ENCODE measurements at regions not wholly inside any gene's neighbourhood (a gene's known extent, or its start where the extent isn't known, plus 50 kb on each side); places are given as distances from the start of the nearest gene placed in this dataset.

DNA sequence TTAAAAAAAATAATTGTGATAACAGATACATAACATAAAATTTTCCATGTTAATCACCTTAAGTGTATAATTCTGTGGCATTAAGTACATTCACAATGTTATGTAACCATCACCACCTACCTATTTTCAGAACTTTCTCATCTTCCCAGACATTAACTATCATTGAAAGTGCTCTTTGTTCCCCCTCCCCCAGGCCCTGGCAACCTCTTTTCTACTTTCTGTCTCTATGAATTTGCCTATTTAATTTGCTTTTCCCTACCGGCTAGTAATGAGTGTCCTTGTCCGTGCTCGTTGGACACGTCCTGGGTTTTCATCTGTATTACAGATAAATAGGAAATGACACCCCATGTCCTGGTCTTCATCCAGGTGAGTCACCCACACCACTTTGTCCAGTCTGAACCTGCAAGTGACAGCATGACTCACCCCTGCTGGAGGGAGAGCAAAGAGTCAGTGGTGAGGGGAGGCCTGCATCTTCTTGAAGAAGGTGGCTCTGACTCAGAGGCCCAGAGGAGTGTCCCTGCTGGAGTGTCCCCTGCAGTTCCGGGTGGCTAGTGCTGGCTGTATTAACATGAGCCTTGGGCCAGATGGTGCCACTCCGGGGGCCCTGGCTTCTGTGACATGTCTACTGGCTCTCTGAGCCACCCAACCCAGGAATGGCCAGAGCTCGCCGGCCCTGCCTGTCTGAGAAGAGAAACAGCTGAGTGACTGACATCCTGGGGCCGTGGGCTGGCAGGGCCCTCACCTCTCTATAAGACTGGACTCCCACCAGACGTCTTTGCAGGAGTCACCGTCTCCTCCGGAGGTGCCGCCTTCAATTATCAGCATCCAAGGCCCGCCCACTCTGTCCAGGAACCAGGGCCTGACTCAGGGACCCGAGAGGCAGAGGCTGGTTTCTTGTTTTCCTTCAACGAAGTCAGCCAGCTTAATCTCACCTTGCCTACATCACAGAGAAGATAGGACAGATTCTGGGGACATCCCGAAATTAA, 503.2 kb upstream of the MKI67 start:
- no peak for DNase-seq

GRCh38 chr10:128630787-128631252, 504.6 kb upstream of the MKI67 start:
- no peak for DNase-seq

- DNase-seq, result no peak
Measured at GRCh38 chr10:128631801-128632241, 505.6 kb upstream of the MKI67 start.

GRCh38 chr10:128632694-128633093, 506.5 kb upstream of the MKI67 start:
- no peak for DNase-seq

GRCh38 chr10:128633864-128634540, 507.8 kb upstream of the MKI67 start:
- DNase-seq, result no peak

DNA sequence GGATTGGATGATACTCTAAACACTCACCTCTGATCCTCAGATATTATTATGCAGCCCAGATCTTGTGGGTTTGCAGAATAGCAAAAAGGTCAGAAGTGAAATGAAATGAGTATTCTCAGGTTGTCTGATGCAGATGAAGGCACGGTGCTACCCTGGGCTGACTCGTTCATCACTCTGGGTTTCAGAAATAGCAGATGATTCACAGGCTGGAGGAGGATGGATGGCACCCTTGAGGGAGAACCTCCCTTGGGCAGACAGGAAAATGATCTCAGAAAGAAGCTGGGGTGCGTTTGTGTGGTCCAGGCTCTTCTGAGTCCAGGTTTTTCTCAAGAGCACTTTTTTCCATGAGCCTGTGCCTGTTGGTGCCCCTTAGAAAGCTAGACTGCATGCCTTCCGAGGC, 515.8 kb upstream of the MKI67 start:
- DNase-seq, result no peak

DNA sequence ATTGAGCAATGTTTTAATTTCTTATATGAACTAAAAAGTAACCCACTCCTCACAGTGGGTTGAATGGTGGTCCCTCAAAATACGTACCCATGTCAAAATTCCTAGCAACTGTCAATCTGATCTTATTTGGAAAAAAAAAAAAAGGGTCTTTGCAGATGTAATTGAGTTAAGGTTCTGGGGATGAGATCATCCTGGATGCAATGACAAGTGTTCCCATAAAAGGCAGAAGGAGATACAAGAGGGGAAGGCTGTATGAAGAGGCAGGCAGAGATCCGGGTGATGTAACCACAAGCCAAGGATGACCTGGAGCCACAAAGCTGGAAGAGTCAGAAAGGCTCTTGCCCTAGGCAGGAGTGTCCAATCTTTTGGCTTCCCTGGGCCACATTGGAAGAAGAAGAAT, 516.3 kb upstream of the MKI67 start:
- no peak for DNase-seq

- no peak for DNase-seq
Measured at GRCh38 chr10:128643658-128644057, 517.4 kb upstream of the MKI67 start.

DNA sequence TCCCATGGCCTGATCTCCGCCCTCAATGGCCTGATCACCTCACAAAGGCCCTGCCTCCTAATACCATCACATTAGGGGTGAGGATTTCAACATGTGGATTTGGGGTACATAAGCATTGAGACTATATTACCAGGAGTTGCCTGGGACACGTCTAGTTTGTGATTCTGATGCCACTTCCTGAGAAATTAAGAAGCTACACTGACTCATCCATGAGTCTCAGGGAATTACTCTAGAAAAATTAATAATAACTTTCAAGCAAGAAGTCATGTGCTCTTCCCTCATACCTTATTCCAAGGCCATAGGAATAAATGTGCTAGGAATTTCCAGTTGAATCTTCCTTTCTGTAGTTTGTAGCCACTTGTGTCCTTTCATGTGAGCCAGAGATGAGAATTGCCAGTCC, 519.3 kb upstream of the MKI67 start:
- DNase-seq, result no peak

- DNase-seq, result no peak
Measured at GRCh38 chr10:128646956-128647355, 520.7 kb upstream of the MKI67 start.

GRCh38 chr10:128657548-128657947, 531.3 kb upstream of the MKI67 start:
- DNase-seq, result no peak

DNA sequence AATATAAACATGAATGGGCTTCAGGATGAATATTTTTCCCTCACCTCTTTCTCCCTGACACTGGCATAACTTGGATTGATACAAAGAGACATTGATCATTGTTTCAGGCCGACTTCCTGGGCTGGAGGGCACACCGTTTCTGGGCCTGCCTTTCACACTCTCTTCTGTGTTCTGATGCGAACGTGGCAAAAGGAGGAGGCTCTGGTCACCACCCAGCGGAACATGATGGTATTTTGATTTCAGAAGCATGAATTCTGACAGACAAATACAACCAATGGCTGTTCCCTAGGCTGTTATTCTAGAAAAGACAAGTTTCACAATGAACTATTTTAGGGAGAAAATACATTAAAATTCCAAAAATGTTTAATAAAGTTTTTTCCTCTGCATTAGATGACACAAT, 534.5 kb upstream of the MKI67 start:
- no peak for DNase-seq

DNA sequence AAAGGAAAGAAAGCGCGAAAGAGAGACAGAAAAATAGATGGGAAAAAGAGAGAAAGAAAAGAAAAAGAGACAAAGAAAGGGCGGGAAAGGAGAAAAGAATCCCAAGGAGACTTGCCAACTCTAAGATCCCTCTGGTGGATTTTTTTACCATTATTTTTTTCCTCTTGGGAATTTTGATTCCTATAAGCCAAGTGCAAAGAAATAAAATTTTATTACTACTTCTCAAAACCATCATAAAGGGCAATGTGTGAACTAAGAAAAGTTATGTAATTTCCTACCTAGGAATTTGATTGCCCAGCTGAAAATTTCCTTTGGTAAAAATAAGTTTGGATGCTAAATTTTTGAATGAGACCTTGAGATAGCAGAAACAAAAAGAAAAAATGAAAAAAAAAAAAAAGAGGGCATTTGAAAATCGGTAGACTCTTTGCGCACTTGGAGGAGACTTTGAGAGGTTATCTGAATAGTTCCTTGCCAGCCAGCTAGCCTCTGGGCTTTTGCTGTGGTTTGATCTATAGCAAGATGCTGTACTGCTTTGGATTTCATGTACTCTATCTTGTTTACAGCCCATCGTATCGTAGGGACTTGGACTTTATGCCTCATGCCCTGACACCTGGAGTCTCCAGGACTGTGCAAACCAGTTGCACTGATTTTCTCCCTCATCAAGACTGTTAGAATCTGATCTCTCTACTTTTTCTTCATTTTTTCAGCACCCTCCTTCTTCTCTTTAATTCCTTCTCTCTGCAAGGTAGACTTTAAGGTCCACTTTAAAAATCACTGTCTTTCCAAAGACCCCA, 535.4 kb upstream of the MKI67 start:
- no peak for DNase-seq

GRCh38 chr10:128662520-128662919, 536.3 kb upstream of the MKI67 start:
- DNase-seq, result no peak

GRCh38 chr10:128664729-128665128, 538.5 kb upstream of the MKI67 start:
- DNase-seq, result no peak

DNA sequence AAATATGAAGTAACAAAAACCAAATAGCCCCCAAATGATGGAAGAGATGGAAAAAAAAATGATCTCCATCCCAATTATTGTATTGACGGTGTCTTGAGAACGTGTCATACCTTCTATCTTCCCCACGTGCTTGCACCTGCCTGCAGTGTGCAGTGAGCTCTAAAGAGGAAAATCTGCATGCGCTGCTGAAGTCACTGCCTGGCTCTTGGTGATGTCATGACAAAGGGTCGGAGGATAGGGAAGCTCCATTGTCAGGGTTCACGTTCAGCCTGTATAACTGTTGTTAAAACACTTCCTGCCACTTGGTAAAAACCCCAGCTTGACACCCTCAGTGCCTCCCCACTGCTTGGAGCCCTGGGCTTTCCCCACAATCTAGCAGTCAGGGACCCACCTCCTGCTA, 549.2 kb upstream of the MKI67 start:
- DNase-seq, result no peak

GRCh38 chr10:128680116-128680515, 553.9 kb upstream of the MKI67 start:
- no peak for DNase-seq

- no peak for DNase-seq
Measured at GRCh38 chr10:128684215-128684614, 558.0 kb upstream of the MKI67 start.

GRCh38 chr10:128686630-128687278, 560.5 kb upstream of the MKI67 start:
- DNase-seq, result no peak

DNA sequence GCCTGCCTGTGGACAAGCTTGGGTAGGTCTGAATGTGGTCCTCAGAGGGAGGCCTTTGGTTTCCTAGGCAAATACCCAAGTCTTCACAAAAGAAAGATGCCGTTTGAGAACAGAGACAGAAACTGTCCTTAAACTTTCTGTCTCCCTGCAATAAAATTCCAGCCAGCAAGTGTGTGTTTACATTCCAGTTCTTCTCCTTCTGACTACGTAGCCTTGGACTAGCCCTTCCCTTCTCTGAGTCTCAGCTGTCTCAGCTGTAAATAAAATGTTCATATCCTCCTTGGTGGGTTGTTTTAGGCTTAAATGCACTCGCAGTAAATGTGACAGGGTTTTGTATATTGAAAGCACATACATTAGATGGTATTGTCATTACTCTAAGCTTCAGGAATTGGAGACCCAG, 561.2 kb upstream of the MKI67 start:
- DNase-seq, result no peak

- DNase-seq, result no peak
Measured at GRCh38 chr10:128687927-128688549, 561.8 kb upstream of the MKI67 start.

DNA sequence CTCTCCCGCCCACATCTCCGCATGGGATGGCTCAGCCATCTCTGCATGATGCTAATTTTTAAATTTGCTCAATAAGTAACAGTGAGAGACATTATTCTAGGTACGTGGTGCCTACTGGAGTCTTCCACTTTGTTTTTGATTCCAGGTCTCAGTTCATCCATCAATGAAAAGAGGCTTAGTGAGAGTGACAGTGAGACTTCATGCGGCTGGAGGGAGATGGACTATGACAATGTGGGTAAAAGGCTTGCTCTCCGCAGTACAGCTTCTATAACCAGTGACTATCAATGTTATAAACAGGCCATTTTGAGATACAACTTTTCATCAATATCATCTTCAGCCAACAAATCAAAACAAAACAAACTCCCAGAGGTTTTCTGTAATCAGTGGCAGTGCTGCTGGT, 563.4 kb upstream of the MKI67 start:
- DNase-seq, result no peak

Measured in NCI-H1105 (cell line).